ENCODE measurements at regions not wholly inside any gene's neighbourhood (a gene's known extent, or its start where the extent isn't known, plus 50 kb on each side); places are given as distances from the start of the nearest gene placed in this dataset.

- H4K5ac ChIP-seq (ENCODE audit: low read depth, low read length): no peak overlapping the region
- POLR2A ChIA-PET (ENCODE audit: unreplicated experiment): no interaction called here
- no peak overlapping the region for H2AK9ac ChIP-seq (replicated peaks; ENCODE audit: low read depth, low read length, poor library complexity)
- CTCF ChIA-PET: no interaction called here
- H3K4me1 ChIP-seq (ENCODE audit: control insufficient read depth, insufficient read depth, low read length): no peaks in the 10 kb centered on the region
- H3K9me1 ChIP-seq (ENCODE audit: insufficient read depth, low read length): no peaks in the 10 kb centered on the region
- WGBS, 2 experiments (ENCODE audit: extremely low coverage in 2 of 2, insufficient read length in 1 of 2): no CpG with 5 or more reads among the region's 1 CpG
- H2BK120ac ChIP-seq (ENCODE audit: low read depth, low read length): no peak overlapping the region
- H3K4ac ChIP-seq (ENCODE audit: low read depth, low read length): no peak overlapping the region
- H2AFZ ChIP-seq (replicated peaks; ENCODE audit: low read length, poor library complexity): no peak overlapping the region
- no peak overlapping the region for H3K23ac ChIP-seq (ENCODE audit: low read depth, low read length)
- H3K18ac ChIP-seq (ENCODE audit: low read depth, low read length): no peak overlapping the region
- no peaks in the 10 kb centered on the region for H3K79me1 ChIP-seq (ENCODE audit: low read depth in 1 of 2, low read length in 2 of 2)
- in situ Hi-C loops (cut with MboI; ENCODE audit: low sequenced_read_pairs): no loop called here
- H3K4me2 ChIP-seq (ENCODE audit: low read depth, low read length): no peak overlapping the region
- no peak overlapping the region for H3K4me3 ChIP-seq (ENCODE audit: insufficient read depth, low read depth, low read length)
- DNase-seq (no peak), ATAC-seq (ENCODE audit: low read depth) (no peak)
- H4K8ac ChIP-seq (ENCODE audit: low read depth in 2 of 2, low read length in 2 of 2): no peak overlapping the region
- dilution Hi-C loops (cut with HindIII; ENCODE audit: low sequenced_read_pairs, unreplicated experiment): no loop called here
- no peak overlapping the region for H2BK20ac ChIP-seq (ENCODE audit: low read depth, low read length)
- no peak overlapping the region for H3K9ac ChIP-seq (ENCODE audit: low read depth, low read length)
- no peak overlapping the region for H4K91ac ChIP-seq (ENCODE audit: insufficient read depth, low read depth, low read length)
- H3K9me3 ChIP-seq (ENCODE audit: control insufficient read depth, insufficient read depth, low read length): peaks cover 2% of the 10 kb centered on the region; the same call in 1 of the 2 replicates
- no peaks in the 10 kb centered on the region for H3K27me3 ChIP-seq (ENCODE audit: control insufficient read depth, insufficient read depth, low read length)
- H3K56ac ChIP-seq (ENCODE audit: extremely low read depth, insufficient read depth, low read length): no peak overlapping the region
- intact Hi-C loops (cut with micrococcal nuclease): no loop called here
- BruUV-seq (replicated peaks): no TSS peak
- no peak overlapping the region for H2BK15ac ChIP-seq (ENCODE audit: low read depth, low read length)
- no peak overlapping the region for H2BK5ac ChIP-seq (ENCODE audit: low read depth, low read length, poor library complexity, severe bottlenecking)
- H3K36me3 ChIP-seq (ENCODE audit: control insufficient read depth, insufficient read depth, low read length): no peaks in the 10 kb centered on the region
- H3K14ac ChIP-seq (replicated peaks; ENCODE audit: low read depth, low read length): no peak overlapping the region
- no peak overlapping the region for H3K27ac ChIP-seq (ENCODE audit: insufficient read depth, low read length)
- TF ChIP-seq FOS (IDR thresholded peaks at IDR 0.05; ENCODE audit: low read depth, low read length): no peak
- no peak for TF ChIP-seq ELK1 (IDR thresholded peaks at IDR 0.05; ENCODE audit: borderline replicate concordance, low read depth, low read length)
- no peak for TF ChIP-seq NFE2L2 (IDR thresholded peaks at IDR 0.05; ENCODE audit: low read depth, low read length)
- TF ChIP-seq MXI1 (IDR thresholded peaks at IDR 0.05; ENCODE audit: borderline replicate concordance, low read depth, low read length): no peak
- TF ChIP-seq RAD21 (IDR thresholded peaks at IDR 0.05; ENCODE audit: low read length): no peak
- no peak for TF ChIP-seq BHLHE40 (IDR thresholded peaks at IDR 0.05; ENCODE audit: low read depth, low read length)
- TF ChIP-seq, protein P1, sequence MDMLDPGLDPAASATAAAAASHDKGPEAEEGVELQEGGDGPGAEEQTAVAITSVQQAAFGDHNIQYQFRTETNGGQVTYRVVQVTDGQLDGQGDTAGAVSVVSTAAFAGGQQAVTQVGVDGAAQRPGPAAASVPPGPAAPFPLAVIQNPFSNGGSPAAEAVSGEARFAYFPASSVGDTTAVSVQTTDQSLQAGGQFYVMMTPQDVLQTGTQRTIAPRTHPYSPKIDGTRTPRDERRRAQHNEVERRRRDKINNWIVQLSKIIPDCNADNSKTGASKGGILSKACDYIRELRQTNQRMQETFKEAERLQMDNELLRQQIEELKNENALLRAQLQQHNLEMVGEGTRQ (IDR thresholded peaks at IDR 0.05; ENCODE audit: low read depth, low read length): no peak
- H4K20me1 ChIP-seq (ENCODE audit: insufficient read depth, low read length): no peaks in the 10 kb centered on the region
- no peak overlapping the region for H2AK5ac ChIP-seq (ENCODE audit: low read depth, low read length)
These were observed 103.0 kb upstream of the TMTC2 start for GRCh38 chr12:82583756-82584155.
